ENCODE measurements at regions not wholly inside any gene's neighbourhood (a gene's known extent, or its start where the extent isn't known, plus 50 kb on each side); places are given as distances from the start of the nearest gene placed in this dataset.

- H3K27me3 Mint-ChIP-seq (ENCODE audit: low read depth), result peaks cover 10% of the 10 kb centered on the region
- no peak overlapping the region for H3K4me3 Mint-ChIP-seq
- no peaks in the 10 kb centered on the region for H3K4me1 Mint-ChIP-seq (ENCODE audit: low read depth)
- DNase-seq (ENCODE audit: low spot score), result no peak
- H3K9me3 Mint-ChIP-seq, result no peaks in the 10 kb centered on the region
- no peak overlapping the region for H3K27ac Mint-ChIP-seq
- no peaks in the 10 kb centered on the region for H3K36me3 Mint-ChIP-seq (ENCODE audit: low read depth)
Observed at GRCh38 chr10:78170026-78170475, 136.4 kb downstream of the RPS24 start.

DNA sequence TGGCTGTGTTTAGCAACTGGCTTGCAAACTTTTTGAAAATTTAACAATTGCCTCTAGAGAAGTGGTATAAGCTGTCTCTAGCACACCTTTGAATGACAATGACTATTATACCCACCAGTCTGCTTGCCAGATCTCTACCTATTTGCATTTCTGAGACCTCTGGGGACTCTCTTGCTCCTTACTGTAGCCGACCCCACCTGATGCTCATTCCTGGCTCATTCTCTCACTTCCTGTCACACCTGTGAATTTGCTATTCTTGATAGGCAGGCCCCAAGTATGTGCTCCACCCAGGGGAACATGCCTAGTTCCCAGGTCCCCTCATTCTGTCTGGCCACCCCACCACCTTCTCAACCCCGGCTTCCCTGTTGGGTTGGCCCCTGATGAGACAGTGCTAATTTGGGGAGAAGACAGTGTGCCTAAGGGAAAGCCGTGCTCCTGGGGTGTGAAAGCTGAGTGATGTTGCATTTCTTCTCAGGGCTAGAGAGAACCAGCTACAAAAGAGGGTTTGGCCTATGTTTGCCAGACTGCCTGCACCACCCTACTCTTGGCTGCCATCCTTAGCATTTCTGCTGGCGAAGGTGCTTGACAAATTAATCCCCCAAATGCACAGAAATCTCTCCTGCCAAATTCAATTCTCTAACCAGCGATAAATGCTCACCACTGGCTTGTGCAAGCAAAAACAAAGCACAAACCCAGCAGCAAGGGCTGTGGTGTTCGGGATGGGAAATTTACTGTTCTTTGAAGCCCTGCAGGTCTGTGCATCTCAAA is 138.2 kb downstream of the RPS24 start:
- DNase-seq (ENCODE audit: low spot score), result no peak
- H3K27me3 Mint-ChIP-seq (ENCODE audit: low read depth), result peaks cover 10% of the 10 kb centered on the region
- no peak overlapping the region for H3K4me3 Mint-ChIP-seq
- H3K27ac Mint-ChIP-seq, result no peak overlapping the region
- no peaks in the 10 kb centered on the region for H3K36me3 Mint-ChIP-seq (ENCODE audit: low read depth)
- no peaks in the 10 kb centered on the region for H3K4me1 Mint-ChIP-seq (ENCODE audit: low read depth)
- no peaks in the 10 kb centered on the region for H3K9me3 Mint-ChIP-seq

DNA sequence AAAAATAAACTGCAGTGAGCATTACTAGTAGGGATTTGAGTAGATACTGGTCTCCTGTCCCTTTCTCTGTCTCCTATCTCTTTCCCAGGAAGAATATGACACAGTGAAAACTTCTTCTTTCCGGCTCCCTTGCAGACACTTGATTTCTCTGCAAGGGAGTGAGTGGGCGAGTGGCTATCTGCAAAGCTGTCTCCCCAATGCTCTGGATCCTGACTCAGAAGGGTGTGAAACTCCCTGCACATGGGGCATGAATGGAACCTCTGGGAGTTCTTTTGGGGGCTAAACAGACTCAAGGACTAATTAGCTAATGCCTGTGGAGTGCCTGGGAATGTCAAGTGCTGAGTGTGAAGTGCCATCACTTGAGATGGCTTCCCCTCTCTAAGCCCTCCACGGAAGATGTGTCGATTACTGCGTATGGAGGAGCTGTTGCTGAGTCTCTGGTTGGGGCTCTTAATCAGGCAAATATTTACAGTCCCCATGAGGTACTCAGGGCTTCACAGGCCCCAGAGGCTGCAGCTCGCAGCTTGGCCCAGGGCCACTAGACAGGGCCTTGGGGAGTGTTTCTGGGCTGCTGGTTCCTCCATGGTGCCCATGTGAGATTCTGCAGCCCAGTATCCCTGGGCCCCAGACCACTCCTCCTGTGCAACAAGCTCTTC is 139.8 kb downstream of the RPS24 start:
- Mint-ChIP-seq H3K4me3 (no peak overlapping the region), H3K27ac (no peak overlapping the region), H3K4me1 (ENCODE audit: low read depth) (no peaks in the 10 kb centered on the region), H3K9me3 (no peaks in the 10 kb centered on the region), H3K27me3 (ENCODE audit: low read depth) (peaks cover 7% of the 10 kb centered on the region), H3K36me3 (ENCODE audit: low read depth) (no peaks in the 10 kb centered on the region)
- DNase-seq (ENCODE audit: low spot score), result no peak

DNA sequence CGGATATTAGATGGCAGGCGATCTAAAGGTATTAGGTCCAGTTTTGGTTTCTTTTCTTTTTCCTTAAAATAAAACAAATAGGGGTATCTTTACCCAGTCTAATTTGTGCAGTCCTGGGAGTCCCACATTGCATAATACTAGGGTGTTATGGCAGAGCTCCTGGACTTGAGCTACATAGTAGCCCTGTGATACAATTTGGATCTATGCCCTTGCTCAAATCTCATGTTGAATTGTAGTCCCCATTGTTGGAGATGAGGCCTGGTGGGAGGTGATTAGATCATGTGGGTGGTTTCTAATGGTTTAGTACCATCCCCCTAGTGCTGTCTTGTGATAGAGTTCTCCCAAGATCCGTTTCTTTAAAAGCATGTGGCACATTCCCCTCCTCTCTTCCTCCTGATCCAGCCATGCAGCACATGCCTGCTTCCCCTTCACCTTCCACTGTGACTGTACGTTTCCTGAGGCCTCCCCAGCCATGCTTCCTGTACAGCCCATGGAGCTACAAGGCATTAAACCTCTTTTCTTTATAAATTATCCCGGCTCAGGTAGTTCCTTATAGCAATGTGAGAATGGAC is 141.9 kb downstream of the RPS24 start:
- no peak for DNase-seq (ENCODE audit: low spot score)
- Mint-ChIP-seq H3K9me3 (no peaks in the 10 kb centered on the region), H3K27ac (no peak overlapping the region)

DNA sequence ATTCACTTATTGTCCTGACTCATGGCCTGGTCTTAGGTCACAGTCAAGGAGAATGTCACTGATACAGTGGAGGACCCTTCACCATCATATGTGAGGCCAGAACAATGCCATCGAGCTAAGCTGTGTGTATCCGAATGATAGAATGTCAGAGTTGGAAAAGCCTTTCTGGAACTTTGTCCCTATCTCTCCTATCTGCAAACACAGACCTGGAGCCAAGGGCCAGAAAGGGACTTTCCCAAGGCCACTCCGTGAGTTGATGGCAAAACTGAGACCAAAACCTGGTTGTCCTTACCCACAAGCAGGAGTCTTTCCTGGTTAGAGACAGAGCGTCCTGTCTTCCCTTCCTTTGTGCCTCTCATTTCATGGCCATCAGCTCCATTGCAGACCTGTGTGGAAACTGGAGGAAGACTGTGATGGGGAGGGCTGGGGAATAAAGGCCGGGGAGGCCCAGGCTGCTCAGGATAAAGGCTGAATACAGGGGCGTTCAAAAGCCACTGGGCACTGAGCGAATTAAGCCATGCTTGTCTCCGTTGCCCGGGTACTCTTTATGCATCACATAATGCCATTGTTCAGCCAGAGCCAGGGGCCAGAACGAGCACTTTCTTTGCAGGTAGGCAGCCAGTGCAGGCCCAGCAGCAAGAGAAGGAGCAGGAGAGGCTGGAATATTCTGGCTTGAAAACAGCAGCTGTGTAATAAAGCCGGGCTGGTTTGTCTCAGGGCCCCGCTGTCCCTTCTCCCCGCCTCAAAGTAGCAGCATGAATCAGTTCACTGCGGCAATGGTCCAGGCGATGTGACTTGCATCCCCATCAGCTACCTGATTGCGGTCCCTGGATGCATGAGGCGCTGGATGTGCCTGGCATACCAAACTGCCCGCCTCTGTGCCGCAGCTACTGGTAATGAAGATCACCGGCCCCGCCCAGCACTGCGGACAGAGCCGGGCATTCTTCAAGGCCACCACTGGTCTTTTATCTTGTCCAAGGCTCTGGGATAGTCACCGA is 143.0 kb downstream of the RPS24 start:
- Mint-ChIP-seq H3K27ac (no peak overlapping the region), H3K4me3 (no peak overlapping the region), H3K4me1 (ENCODE audit: low read depth) (no peaks in the 10 kb centered on the region), H3K9me3 (no peaks in the 10 kb centered on the region), H3K36me3 (ENCODE audit: low read depth) (no peaks in the 10 kb centered on the region), H3K27me3 (ENCODE audit: low read depth) (peaks cover 5% of the 10 kb centered on the region)
- no peak for DNase-seq (ENCODE audit: low spot score)

More for the DNA sequence above, 141.9 kb downstream of the RPS24 start:
- Mint-ChIP-seq H3K36me3 (ENCODE audit: low read depth) (no peaks in the 10 kb centered on the region), H3K4me3 (no peak overlapping the region), H3K4me1 (ENCODE audit: low read depth) (no peaks in the 10 kb centered on the region), H3K27me3 (ENCODE audit: low read depth) (peaks cover 5% of the 10 kb centered on the region)

- H3K4me1 Mint-ChIP-seq (ENCODE audit: low read depth), result no peaks in the 10 kb centered on the region
- no peaks in the 10 kb centered on the region for H3K36me3 Mint-ChIP-seq (ENCODE audit: low read depth)
- DNase-seq (ENCODE audit: low spot score), result no peak
- H3K4me3 Mint-ChIP-seq, result no peak overlapping the region
- no peak overlapping the region for H3K27ac Mint-ChIP-seq
- H3K9me3 Mint-ChIP-seq, result no peaks in the 10 kb centered on the region
- H3K27me3 Mint-ChIP-seq (ENCODE audit: low read depth), result peaks cover 5% of the 10 kb centered on the region
Observed at GRCh38 chr10:78177491-78178185, 144.0 kb downstream of the RPS24 start.

GRCh38 chr10:78178397-78178796 is 144.7 kb downstream of the RPS24 start:
- Mint-ChIP-seq H3K9me3 (no peaks in the 10 kb centered on the region), H3K36me3 (ENCODE audit: low read depth) (no peaks in the 10 kb centered on the region), H3K4me3 (no peak overlapping the region), H3K27me3 (ENCODE audit: low read depth) (peaks cover 5% of the 10 kb centered on the region), H3K4me1 (ENCODE audit: low read depth) (peaks cover 3% of the 10 kb centered on the region), H3K27ac (no peak overlapping the region)
- DNase-seq (ENCODE audit: low spot score), result no peak

DNA sequence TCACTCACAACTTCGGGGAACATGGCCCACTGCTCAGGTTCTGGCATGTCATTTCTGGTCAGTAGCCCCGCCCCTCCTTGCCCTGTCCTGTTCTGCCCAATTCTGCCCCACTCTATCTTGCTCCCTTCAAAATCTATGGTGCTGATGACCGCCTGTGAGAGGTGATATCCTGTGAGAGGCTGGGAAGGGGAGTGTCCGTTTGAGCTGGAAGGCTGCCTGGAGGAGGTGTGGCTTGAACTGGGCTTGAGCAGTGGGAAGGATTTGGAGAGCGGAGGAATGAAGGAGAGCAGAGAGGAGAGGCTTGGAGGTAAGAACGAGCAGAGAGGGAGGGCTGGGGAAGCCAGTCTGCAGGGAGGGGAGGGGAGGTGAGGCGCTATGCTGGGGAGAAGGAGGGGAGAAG is 145.3 kb downstream of the RPS24 start:
- H3K36me3 Mint-ChIP-seq (ENCODE audit: low read depth), result no peaks in the 10 kb centered on the region
- peaks cover 3% of the 10 kb centered on the region for H3K4me1 Mint-ChIP-seq (ENCODE audit: low read depth)
- H3K4me3 Mint-ChIP-seq, result no peak overlapping the region
- H3K27me3 Mint-ChIP-seq (ENCODE audit: low read depth), result peaks cover 5% of the 10 kb centered on the region
- no peak overlapping the region for H3K27ac Mint-ChIP-seq
- DNase-seq (ENCODE audit: low spot score), result no peak
- H3K9me3 Mint-ChIP-seq, result no peaks in the 10 kb centered on the region

GRCh38 chr10:78179886-78180705 is 146.4 kb downstream of the RPS24 start:
- Mint-ChIP-seq H3K27me3 (ENCODE audit: low read depth) (no peaks in the 10 kb centered on the region), H3K4me1 (ENCODE audit: low read depth) (peaks cover 3% of the 10 kb centered on the region), H3K36me3 (ENCODE audit: low read depth) (no peaks in the 10 kb centered on the region), H3K27ac (no peak overlapping the region), H3K4me3 (no peak overlapping the region), H3K9me3 (no peaks in the 10 kb centered on the region)
- no peak for DNase-seq (ENCODE audit: low spot score)

DNA sequence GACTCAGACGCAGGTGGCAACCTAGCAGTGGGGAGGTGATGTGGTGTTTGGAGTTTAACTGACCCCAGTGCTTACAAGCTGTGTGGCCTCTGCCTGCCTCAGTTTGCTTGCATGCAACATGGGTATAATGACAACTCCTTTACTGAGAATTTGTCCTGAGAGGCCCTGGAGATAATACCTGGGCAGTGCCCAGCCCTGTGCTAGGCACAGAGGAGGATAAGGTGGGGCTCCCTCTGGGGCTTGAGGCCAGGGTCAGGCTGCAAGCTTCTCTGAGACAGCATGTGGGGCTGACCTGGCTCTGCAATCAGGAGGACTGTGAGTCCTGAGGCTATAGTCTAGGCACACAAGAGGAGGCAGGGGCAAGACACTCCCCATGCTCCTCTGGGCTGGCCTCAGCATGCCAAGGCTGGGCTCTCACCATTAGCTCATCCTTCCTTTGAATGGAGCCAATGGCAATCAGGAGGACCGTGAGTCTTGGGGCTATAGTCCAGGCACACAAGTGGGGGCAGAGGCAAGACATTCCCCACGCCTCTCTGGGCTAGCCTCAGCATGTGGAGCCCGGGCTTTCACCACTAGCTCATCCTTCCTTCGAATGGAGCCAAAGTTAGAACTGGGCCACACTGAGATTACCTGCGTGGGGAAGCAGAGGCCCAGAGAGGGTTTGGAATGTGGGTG is 147.9 kb downstream of the RPS24 start:
- H3K27me3 Mint-ChIP-seq (ENCODE audit: low read depth), result no peaks in the 10 kb centered on the region
- no peaks in the 10 kb centered on the region for H3K9me3 Mint-ChIP-seq
- no peak overlapping the region for H3K27ac Mint-ChIP-seq
- peaks cover 3% of the 10 kb centered on the region for H3K4me1 Mint-ChIP-seq (ENCODE audit: low read depth)
- no peak for DNase-seq (ENCODE audit: low spot score)
- no peak overlapping the region for H3K4me3 Mint-ChIP-seq
- H3K36me3 Mint-ChIP-seq (ENCODE audit: low read depth), result no peaks in the 10 kb centered on the region

DNA sequence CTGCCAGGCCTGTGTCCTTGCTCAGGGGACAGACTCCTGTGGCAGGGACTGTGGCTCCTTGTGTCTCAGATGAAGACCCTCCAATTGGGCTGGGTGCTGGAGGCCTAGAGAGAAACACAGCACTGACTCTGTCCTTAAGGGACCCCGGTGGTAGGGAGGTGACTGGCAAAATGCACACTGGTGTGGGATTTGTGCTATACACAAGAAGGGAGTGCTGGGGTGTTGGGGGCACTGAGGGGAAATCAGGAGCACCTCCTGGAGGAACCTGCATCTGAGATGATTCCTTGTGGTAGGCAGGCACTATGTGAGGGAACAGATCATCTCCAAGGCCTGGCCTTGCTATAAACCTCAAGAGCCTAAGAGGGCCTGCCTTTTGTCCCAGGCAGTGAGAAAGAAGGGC is 149.2 kb downstream of the RPS24 start:
- Mint-ChIP-seq H3K4me3 (no peak overlapping the region), H3K27ac (no peak overlapping the region), H3K27me3 (ENCODE audit: low read depth) (no peaks in the 10 kb centered on the region), H3K4me1 (ENCODE audit: low read depth) (peaks cover 3% of the 10 kb centered on the region), H3K9me3 (no peaks in the 10 kb centered on the region), H3K36me3 (ENCODE audit: low read depth) (no peaks in the 10 kb centered on the region)
- no peak for DNase-seq (ENCODE audit: low spot score)

Measured in T-helper 2 cell treated with Interferon-gamma antibody and Interleukin-4, amounts not matched to agents 5 μg/mL and 100 μg/mL, for 36 hours (primary cell).